GF-D8 (cell line): ENCODE measurements at regions not wholly inside any gene's neighbourhood (a gene's known extent, or its start where the extent isn't known, plus 50 kb on each side); places are given as distances from the start of the nearest gene placed in this dataset.
"Not testable (repeated sequence)": the region's sequence is repeated elsewhere in the genome, so short reads cannot be mapped to it uniquely, and the experiment has no call there.

Experiments used
- DNase-seq: peaks from one replicate; lab custom pipeline; 2025; lab: John Stamatoyannopoulos, UW

DNA sequence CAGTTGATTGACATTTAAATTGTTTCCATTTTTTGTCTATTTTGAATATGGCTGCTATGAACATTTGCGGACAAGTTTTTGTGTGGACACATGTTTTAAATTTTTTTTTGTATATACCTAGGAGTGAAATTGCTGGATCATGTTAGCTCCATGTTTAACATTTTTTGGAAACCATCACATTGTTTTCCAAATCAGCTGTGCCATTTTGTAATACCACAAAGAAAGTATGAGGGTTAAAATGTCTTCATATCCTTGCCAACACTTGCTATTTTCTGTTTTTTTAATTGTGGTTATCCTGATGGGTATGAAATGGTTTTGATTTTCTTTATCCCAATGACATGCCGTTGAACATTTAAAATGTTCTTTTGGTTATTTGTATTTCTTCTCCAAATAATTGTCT is 52.1 kb downstream of the CARTPT start:
- no peak for DNase-seq

DNA sequence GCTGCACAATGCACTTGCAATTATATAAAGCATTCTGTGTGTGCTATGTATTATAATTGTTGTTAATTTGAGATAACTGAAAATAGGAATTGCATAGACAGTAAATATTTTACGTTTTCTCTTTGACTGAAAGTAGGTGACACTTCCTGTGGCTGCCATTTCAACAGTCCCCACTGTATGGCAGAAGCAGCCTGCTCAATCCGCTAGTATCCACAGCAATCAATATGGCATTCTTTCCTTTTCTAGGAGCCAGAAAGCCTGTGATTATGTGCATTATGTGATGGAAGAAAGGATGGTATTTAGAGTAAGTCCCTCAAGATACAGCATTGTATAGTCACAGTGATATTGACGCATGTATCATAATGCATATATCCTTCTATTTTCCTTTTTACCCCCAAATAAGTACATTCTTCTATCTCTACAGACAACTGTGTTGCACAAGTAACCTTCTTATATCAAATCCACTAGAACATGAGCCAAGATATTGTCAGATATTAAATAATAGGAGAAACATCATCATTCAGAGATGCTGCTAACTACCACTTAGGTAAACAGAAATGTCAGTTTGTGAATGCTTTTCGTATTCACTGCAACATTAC is 59.7 kb downstream of the CARTPT start:
- no peak for DNase-seq

DNA sequence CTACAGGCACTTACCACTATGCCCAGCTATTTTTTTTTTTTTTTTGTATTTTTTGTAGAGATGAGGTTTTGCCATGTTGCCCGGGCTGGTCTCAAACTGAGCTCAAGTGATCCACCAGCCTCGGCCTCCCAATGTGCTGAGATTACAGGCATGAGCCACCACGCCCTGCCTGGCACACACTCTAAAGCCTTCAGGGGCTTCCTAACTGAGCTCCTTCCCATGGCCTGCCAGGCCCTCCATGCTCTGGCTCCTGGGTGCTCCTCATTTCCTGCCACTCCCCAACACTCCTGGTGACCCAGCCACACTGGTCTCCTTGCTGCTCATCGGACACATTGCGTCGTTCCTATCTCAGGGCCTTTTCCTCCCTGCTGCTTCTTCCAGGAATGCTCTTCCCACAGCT is 61.5 kb downstream of the CARTPT start:
- no peak for DNase-seq

DNA sequence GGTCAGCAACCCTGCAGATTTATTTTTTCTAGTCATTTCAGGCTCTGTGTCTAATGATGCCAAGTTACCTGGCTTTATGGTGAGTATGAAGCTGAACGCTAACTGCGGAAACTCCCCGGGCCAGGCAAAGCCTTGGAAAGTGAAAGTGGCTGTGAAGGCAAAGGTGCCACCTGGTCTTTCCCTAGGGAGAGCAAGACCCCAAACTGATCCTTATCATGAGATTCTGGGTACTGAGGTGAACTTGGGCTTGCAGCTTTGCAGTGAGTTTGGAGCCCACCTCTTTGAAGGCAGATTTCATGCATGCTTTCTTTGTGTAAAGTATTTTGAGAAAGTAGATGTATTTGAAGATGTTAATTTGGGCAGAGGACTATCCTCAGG is 63.3 kb downstream of the CARTPT start:
- DNase-seq: no peak

DNA sequence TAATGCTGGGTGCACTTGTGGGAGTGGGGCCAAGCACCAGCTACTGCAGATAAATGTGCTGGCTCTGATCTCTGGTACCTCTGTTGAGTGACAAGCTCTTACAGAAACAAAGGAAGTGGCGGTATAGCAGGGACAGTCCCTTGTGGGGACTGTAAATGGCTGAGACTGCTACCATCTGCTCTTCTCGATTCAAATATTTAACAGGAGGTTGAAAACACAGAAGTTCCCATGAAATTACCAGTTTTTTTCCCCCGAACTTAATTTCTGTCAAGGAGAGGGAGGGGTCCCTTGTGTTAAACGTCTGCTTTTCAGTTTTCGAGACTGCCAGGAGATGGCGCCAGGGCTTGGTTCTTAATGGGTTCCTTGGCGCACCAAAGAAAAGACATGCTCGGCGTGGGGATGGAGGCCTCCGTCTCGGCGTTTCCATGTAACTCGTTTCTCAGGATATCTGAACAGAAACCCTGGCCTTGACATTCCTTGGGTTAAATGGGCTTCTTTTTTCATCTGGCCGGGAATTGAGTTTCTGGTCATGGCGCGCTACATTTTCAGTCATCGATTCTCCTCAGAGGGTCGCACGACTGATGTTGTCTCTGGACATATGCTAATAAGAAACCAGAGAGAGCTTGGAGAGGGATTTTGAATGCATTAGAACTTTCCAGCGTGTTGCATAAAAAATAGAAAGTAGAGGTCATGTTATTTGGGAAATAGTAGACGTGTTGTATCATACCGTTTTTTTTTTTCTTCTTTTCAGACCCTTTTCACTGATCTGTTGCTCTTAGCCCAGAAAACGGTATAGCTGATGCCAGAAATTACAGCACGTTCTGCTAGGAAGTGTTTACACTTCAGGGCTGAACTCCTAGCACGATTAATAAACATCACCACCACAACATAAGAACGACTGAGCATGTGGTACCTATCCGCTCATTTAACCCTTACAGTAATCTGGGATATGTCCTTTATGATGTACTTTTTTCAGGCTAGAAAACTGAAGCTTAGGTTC is 64.0 kb downstream of the CARTPT start:
- no peak for DNase-seq

DNA sequence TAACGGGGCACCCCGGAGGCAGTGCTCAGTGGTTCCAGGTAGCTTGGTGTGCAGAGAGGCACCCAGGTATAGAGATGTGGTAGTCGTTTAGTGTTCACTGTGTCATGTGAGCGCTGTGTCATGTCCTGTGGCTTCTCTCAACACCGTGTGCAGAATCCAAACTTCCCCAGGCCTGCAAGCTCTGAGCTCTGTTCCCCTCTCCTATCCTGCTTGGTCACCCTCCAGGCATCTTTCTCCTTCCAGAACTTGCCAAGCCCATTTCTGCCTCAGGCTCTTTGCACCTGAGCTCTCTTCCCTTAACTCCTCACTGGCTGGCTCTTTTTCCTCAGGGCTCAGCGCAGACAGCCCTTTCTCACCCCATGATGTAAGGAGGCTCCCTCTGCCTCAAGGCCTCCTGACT is 64.8 kb downstream of the CARTPT start:
- DNase-seq: no peak

DNA sequence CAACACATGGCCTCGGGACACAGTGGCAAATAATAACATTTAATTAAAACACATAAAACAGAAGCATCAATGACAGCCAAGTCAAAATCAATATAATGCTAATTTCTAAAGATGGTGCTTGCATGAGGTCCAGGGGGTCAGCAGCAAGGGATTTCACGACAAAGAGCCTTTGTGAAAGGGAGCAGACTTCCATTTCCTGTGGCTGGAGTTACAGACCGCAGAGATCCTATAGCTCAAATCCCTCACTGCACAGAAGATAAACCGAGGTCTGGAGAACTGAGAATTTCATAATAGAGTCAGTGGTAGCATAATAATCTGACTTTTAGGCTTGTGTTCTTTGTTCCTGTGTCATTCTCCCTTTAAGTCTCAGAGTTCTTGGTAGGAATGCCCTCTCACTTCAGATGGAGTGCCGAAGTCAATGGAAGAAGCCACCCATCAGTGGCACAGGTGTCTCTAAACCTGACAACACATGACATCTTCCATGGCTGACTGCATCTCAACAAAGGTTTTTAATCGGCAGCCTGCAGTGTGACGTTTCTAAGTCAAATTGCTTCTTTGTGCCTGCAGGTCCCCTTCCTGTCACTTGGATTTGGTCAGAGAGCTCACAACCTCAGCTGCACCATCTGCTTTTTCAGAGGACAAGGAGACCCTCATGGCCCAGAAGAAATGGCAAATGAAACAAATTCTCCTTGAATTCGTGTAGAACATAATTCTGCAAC is 67.4 kb downstream of the CARTPT start:
- no peak for DNase-seq

DNA sequence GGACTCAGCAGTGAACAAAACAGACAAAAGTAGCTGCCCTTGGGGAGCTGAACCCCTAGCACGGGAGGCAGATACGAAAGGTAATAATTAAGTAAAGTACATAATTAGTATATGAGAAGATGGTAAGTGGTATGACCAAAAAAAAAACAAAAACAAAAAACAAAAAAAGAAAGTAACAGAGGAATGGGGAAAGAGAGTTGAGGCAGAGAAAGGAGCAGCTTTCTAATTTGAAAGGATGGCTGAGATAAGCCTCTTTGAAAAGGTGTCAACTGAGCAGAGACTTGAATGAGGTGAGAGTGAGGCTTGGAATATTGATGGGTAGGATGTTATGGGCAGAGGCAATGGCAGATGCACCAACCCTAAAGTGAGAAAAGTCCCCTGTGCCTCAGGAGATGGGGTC is 69.7 kb downstream of the CARTPT start:
- DNase-seq: no peak

DNA sequence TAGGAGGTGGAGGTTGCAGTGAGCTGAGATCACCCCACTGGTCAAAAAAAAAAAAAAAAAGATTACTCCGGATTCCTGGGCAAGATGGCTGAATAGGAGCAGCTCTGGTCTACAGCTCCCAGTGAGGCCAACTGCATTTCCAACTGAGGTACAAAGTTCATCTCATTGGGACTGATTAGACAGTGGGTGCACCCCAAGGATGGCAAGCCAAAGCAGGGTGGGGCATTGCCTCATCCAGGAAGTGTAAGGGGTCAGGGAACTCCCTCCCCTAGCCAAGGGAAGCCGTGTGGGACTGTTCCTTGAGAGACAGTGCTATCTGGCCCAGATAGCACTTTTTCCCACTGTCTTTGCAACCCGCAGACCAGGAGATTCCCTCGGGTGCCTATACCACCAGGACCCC is 70.7 kb downstream of the CARTPT start:
- no peak for DNase-seq

DNA sequence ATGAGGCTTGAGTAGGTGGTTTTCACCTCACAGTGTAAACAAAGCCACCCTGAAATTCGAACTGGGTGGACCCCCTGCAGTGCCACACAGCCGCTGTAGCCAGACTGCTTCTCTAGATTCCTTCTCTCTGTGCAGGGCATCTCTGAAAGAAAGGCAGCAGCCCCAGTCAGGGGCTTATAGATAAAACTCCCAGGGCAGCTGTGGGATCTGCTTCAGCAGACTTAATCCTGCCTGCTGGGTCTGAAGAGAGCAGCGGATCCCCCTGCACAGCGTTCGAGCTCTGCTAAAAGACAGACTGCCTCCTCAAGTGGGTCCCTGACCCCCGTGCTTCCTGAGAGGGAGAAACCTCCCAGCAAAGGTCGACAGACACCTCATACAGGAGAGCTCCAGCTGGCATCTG is 71.4 kb downstream of the CARTPT start:
- no peak for DNase-seq

DNA sequence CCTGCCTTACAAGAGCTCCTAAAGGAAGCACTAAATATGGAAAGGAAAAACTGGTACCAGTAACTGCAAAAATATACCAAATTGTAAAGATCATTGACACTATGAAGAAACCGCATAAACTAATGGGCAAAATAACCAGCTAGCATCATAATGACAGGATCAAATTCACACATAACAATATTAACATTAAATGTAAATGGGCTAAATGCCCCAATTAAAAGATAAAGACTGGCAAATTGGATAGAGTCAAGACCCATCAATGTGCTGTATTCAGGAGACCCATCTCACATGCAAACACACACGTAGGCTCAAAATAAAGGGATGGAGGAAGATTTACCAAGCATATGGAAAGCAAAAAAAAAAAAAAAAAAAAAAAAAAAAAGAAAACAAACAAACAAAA is 73.0 kb downstream of the CARTPT start:
- DNase-seq: not testable (repeated sequence)

DNA sequence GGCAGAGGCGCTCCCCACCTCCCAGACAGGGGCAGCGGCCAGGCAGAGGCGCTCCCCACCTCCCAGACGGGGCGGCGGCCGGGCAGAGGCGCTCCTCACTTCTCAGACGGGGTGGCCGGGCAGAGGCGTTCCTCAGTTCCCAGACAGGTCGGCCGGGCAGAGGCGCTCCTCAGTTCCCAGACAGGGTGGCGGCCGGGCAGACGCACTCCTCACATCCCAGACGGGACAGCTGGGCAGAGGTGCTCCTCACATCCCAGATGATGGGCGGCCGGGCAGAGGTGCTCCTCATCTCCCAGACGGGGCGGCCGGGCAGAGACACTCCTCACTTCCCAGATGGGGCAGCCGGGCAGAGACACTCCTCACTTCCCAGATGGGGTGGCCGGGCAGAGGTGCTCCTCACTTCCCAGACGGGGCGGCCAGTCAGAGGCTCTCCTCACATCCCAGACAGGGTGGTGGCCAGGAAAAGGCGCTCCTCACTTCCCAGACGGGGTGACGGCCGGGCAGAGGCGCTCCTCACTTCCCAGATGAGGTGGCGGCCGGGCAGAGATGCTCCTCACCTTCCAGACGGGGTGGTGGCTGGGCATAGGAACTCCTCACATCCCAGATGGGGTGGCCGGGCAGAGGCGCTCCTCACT is 75.1 kb downstream of the CARTPT start:
- no peak for DNase-seq

DNA sequence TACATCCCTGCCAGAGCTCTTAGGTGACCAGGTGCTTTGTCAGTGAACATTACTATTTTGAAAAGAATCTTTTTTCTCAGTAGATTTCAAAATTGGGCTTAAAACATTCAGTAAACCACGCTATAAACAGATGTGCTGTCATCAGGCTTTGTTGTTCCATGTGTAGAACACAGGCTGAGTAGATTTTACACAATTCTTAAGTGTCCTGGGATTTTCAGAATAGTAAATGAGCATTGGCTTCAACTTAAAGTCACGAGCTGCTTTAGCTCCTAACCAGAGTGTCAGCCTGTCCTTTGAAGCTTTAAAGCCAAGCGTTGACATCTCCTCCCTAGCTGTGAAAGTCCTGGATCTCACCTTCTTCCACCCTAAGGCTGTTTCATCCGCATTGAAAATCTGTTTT is 83.6 kb downstream of the CARTPT start:
- DNase-seq: no peak

DNA sequence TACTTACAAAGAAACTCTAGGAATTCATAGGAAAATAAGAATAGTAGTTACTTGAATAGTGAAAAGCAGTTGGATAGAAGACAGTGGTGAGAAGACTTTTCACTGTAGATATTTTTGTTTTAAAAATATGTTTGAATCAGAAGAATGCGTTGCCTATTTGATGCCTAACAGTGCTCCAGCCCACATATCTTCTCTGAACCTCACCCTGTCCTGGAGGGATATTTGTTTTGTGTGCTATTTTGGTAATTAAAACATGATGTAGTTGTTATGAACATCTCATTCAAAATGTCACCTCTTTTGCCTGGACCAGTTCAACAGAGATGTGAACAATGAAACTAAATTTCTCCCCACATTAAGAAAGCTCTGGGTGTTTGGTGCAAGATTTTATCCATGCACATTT is 87.6 kb downstream of the CARTPT start:
- no peak for DNase-seq

DNA sequence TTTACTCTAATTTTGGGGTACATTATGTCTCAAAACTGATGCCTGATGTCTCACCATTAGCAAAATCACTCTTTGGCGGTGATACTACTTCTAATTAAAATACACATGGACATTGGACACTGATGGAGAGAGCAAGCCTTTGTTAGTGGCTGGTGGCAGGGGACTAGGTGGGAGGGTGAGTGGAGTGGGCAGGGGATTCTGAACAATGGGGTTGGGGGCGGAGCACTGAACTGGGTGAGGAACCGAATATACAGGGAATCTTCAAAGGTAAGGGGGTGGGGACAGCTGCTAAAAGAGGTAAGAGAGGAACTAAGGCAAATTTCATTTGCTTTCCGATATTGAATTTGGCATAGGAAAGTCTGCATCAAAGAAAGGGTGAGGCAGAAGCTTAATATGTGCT is 88.8 kb downstream of the CARTPT start:
- no peak for DNase-seq

DNA sequence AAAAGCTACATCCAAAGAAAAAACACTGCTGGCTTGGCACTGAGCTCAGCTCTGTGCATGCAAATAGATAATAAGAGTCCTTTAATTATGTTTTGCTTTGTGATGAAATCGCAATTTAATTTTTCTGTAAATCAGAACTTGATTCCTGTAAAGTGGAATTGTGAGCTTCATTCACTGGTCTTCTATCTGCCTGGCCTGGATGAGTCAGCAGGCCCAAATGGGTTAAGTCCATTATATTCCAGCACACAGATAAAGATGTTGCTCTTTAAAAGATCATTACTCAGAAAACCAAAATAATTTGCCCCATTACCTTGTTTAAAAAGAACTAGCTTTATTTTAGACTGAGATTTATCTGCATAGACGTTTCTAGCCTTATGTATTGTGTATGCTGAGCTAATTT is 90.4 kb downstream of the CARTPT start:
- DNase-seq: no peak

DNA sequence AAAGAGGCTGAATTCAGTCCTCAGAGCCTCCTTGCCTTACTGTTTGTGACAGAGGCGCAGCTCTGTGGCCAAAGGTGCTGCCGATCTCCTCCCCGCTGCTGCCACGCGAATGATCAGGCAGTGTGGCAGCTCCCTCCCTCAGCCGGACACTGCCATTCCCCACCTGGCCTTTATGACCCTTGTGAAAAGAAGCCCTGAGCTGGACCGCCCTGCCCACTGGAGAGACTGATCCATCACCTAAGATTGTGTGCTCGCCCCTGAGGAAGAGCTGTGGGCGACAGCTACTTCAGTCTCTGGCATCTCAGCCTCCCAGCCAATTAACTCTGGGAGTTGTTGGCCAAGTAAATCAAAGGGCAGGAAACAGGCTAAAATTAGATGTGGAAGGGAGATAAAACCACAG is 90.9 kb downstream of the CARTPT start:
- no peak for DNase-seq

DNA sequence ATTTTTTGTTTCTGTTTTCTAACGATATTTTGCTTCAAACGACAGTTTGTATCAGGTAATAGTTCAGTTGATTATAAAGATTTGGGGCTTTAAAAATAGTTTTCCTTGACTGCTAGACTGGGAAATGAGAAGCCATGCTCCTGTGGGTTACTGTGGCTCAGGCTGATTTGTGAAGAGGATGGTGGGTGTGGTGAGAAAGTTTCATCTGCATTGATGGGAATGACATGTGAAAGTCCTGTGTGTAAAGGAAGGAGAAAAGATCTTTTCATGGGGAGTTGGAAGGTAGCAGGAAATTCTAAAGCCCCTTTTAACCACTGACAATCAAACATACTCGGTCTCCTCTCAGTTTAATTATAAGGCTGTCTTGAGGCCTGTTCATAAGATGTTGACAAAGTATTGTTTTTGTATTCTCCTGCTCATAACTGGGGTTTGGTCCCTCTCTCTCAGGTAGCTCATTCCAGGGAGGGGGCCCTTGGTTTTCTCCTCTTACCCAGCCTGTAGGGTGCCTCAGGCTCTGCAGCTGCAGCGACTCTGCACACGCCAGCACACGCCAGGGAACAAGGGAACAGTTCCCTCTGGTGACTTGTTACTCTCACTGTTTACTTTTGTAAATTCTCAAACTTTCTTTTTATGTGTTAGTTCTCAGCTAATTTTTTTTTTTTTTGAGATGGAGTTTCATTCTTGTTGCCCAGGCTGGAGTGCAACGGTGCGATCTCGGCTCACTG is 91.6 kb downstream of the CARTPT start:
- DNase-seq: no peak

DNA sequence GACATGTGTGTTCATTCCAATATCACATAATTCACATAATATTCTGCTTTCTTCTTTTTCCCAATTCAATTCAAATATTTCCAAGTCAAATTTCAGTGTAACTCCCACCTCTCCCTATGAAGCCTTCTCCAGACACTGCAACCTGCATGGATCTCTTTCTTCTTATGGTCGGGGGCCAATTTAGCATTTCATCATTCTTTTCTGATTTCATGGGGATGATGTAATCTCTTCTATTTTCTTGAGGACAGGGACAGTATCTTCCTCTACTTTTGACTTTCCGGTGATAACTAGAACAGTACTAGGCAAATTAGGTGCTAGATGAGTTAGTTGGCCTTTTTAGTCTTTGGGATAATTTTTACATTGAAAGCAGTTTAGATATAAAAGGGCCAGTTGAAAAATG is 92.7 kb downstream of the CARTPT start:
- no peak for DNase-seq

DNA sequence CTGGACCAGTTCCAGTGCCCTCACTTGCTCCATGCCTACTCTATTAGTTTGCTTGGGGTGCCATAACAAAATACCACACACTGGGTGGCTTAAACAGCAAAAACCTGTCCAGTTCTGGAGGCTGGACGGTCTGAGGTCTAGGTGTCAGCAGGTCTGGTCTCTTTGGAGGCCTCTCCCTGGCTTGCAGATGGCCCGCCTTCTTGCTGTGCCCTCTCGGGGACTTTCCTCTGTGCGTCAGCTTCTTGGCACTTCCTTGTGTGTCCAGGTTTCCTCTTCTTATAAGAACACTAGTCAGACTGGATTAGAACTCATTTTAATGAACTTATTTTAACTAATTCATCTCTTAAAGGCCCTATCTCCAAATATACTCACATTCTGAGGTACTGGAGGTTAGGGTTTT is 97.2 kb downstream of the CARTPT start:
- no peak for DNase-seq

DNA sequence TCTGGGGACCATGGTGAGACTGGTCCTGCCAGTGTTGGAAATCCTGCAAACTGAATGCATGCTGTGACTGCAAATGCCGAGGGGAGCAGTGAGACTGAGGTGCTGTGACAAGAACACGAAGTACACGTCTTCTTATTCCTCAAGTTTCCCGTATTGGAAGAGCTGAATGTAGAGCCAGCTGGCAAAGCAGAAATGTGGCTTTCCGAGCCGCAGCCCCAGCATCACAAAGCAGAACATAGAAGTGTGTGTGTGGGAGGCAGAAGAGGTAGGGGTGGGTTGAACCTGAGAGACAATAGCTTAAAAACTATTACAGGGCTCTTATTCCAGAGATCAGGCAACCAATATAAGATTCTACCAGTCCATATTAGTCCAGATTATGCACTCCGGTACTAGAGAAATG is 98.8 kb downstream of the CARTPT start:
- no peak for DNase-seq

DNA sequence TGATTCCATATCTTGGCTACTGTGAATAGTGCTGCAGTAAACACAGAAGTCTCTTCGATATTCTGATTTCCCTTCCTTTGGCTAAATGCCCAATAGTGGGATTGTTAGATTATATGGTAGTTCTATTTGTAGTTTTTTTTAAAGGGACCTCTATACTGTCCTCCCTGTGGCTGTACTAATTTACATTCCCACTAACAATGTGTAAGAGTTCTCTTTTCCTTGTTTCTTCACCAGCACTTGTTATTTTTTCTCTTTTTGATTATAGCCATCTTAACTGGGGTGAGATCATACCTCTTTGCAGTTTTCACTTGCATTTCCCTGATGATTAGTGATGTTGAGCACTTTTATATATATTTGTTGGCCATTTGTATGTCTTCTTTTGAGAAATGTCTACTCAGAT is 102.0 kb downstream of the CARTPT start:
- DNase-seq: no peak
